Adrenal gland (tissue), 9 donors: ENCODE measurements at regions not wholly inside any gene's neighbourhood (a gene's known extent, or its start where the extent isn't known, plus 50 kb on each side); places are given as distances from the start of the nearest gene placed in this dataset.

Experiments used
- DNase-seq, 7 donors: peaks; one replicate each; pipeline ENCODE4 v3.0.0-alpha.2; 2019 to 2020
- H3K27ac ChIP-seq, 5 donors: fragments of 200-600 bp; sonication (generic) in 4 of 5; 1 replicate in 3 of 5; 2 replicates in 2 of 5; pipeline versions ENCODE4 v1.5.1 to v1.8.0; 2016 to 2020; ENCODE audit warnings: mild to moderate bottlenecking in 1 of 5
- H3K27me3 ChIP-seq: fragments of 200-600 bp; 2 replicates; pipeline ENCODE4 v1.8.0; 2021
- H3K36me3 ChIP-seq, 2 donors: fragments of 200-600 bp; replicated peaks in 1 of 2; 1 replicate in 1 of 2; 2 replicates in 1 of 2; pipeline versions ENCODE4 v1.5.1 to v1.8.0; 2018 to 2022
- H3K4me1 ChIP-seq, 2 donors: fragments of 200-600 bp; replicated peaks in 1 of 2; 1 replicate in 1 of 2; 2 replicates in 1 of 2; pipeline versions ENCODE4 v1.5.1 to v1.8.0; 2018 to 2021
- H3K4me3 ChIP-seq, 4 donors: fragments of 200-600 bp; sonication (generic) in 3 of 4; one replicate each; pipeline ENCODE4 v1.5.1; 2016 to 2018
- H3K9me3 ChIP-seq, 3 donors: fragments of 200-600 bp; sonication (generic) in 1 of 3; replicated peaks in 1 of 3; 1 replicate in 2 of 3; 2 replicates in 1 of 3; pipeline versions ENCODE4 v1.5.1 to v1.8.0; 2016 to 2021
- CTCF ChIP-seq, 6 experiments: fragments of 450-650 bp in 4 of 6; fragments of 200-600 bp in 2 of 6; sonication (generic) in 1 of 6; IDR thresholded peaks; 1 replicate in 5 of 6; 2 replicates in 1 of 6; pipeline versions ENCODE4 v1.5.1 to v1.8.0; 2016 to 2021; ENCODE audit warnings: antibody characterized with exemption in 6 of 6, mild to moderate bottlenecking in 2 of 6, moderate library complexity in 1 of 6
- POLR2A ChIP-seq, 2 donors: fragments of 450-650 bp; IDR thresholded peaks; one replicate each; pipeline ENCODE4 v1.6.1; 2017; ENCODE audit warnings: antibody characterized with exemption in 2 of 2, mild to moderate bottlenecking in 2 of 2, moderate library complexity in 1 of 2
- WGBS, 4 donors: extraction: QIAGEN DNeasy Blood & Tissue Kit in 2 of 4; methylation state at CpG; one replicate each; pipeline versions ENCODE4 v1.1.5 to v1.1.7; 2013 to 2017; 5-methylcytosine and 5-hydroxymethylcytosine counted together
- intact Hi-C, 2 donors: fragments of 100-400 bp; cut with DNase I; formaldehyde crosslinking; loops; one replicate each; pipeline versions ENCODE4 v1.14.1 to v1.15.0; 2022 to 2023
- donor health status: healthy with polysubstance abuse.
- donor health status: Bipolar disorder and iron deficiency.
- donor health status: DM: yes; HTN: yes; CAD: no.
- donor health status: DM: no; HTN: no; CAD: no.
- donor health status: DM: no; HTN: no; CAD: no.

- H3K27ac ChIP-seq = no peak overlapping the region
- intact Hi-C loops = no loop called here
- H3K4me1 ChIP-seq = no peaks in the 10 kb centered on the region
- no peaks in the 10 kb centered on the region for H3K9me3 ChIP-seq
- TF ChIP-seq CTCF (IDR thresholded peaks at IDR 0.05) (no peak), POLR2A (IDR thresholded peaks at IDR 0.05) (no peak)
- H3K4me3 ChIP-seq = no peak overlapping the region
- WGBS, 4 donors = 55 to 64% (median 59%) methylated on average over 5 of the region's 5 CpGs
- H3K36me3 ChIP-seq = no peaks in the 10 kb centered on the region
- DNase-seq = no peak
- no peaks in the 10 kb centered on the region for H3K27me3 ChIP-seq
Measured at GRCh38 chr6:121959501-121959900, 440.0 kb upstream of the HSF2 start.

DNA sequence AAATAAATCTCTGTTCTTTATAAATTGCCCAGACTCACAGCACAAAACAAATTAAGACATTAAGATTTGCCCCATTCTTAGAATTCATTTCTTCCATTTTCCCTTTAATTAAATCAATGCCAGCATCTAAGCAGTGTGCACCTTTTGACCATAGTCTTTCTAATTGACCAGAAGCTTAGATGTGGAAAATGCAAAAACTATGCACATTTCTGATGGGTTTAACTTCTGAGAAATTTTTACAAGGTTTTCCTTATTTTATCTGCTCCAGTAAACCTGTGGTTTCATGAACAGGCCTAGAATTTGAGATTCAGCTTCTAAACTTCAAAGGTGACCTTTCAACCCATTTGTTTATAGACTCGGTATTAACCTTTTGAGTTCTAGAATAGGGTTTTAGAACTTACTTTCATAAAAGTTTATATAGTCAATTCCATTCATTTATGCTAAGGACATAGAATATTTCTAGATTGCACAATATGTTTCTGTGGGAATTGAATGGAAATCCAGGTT lies 437.8 kb upstream of the HSF2 start:
- WGBS, 4 donors = 62 to 74% (median 63%) methylated on average over 1 of the region's 1 CpG
- no peaks in the 10 kb centered on the region for H3K36me3 ChIP-seq
- no peak overlapping the region for H3K27ac ChIP-seq
- intact Hi-C loops = no loop called here
- no peak overlapping the region for H3K4me3 ChIP-seq
- H3K9me3 ChIP-seq = no peaks in the 10 kb centered on the region
- TF ChIP-seq POLR2A (IDR thresholded peaks at IDR 0.05) (no peak), CTCF (IDR thresholded peaks at IDR 0.05) (no peak)
- no peaks in the 10 kb centered on the region for H3K27me3 ChIP-seq
- no peak for DNase-seq
- no peaks in the 10 kb centered on the region for H3K4me1 ChIP-seq

- H3K4me3 ChIP-seq = no peak overlapping the region
- TF ChIP-seq POLR2A (IDR thresholded peaks at IDR 0.05) = no peak
- TF ChIP-seq CTCF (IDR thresholded peaks at IDR 0.05) = no peak
- H3K27me3 ChIP-seq = no peaks in the 10 kb centered on the region
- 79 to 87% (median 84%) methylated on average over 2 of the region's 2 CpGs for WGBS, 4 donors
- intact Hi-C loops = no loop called here
- no peaks in the 10 kb centered on the region for H3K4me1 ChIP-seq
- H3K27ac ChIP-seq = no peak overlapping the region
- no peak for DNase-seq
- H3K9me3 ChIP-seq = no peaks in the 10 kb centered on the region
- no peaks in the 10 kb centered on the region for H3K36me3 ChIP-seq
Measured at GRCh38 chr6:121963826-121964225, 435.6 kb upstream of the HSF2 start.

DNA sequence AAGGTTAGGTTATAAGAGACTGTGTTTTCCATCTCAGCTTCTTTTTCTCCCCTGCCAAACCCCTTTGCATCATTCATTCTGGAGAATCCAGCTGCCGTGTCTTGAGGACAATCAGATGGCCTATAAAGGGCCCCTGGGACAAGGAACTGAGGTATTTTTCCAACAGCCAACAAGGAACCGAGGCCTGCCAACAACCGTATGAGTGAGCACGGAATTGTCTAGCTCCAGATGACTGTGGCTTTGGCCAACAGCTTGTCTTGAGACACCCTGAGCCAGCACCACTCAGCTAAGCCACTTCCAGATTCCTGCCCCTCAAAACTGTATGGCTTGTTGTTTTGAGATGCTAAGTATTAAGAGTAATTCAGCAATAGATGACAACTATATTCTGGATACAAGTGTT lies 433.7 kb upstream of the HSF2 start:
- Histone ChIP-seq H3K9me3 (no peaks in the 10 kb centered on the region), H3K4me1 (no peaks in the 10 kb centered on the region), H3K36me3 (no peaks in the 10 kb centered on the region), H3K27me3 (no peaks in the 10 kb centered on the region), H3K27ac (no peak overlapping the region), H3K4me3 (no peak overlapping the region)
- TF ChIP-seq CTCF (IDR thresholded peaks at IDR 0.05) = no peak
- no peak for TF ChIP-seq POLR2A (IDR thresholded peaks at IDR 0.05)
- WGBS, 4 donors = 85 to 96% (median 88%) methylated on average over 4 of the region's 4 CpGs
- intact Hi-C loops = no loop called here
- no peak for DNase-seq
